Sigmoid colon (tissue), 6 donors: ENCODE measurements at regions not wholly inside any gene's neighbourhood (a gene's known extent, or its start where the extent isn't known, plus 50 kb on each side); places are given as distances from the start of the nearest gene placed in this dataset.
"Not testable (repeated sequence)": the region's sequence is repeated elsewhere in the genome, so short reads cannot be mapped to it uniquely, and the experiment has no call there.

Experiments
- DNase-seq: peaks from one replicate; pipeline ENCODE4 v3.0.0-alpha.2; 2019
- H3K27ac ChIP-seq, 4 donors: fragments of 200-600 bp; sonication (generic); one replicate each; pipeline ENCODE4 v1.5.1; 2016 to 2019; ENCODE audit warnings: mild to moderate bottlenecking in 1 of 4
- H3K27me3 ChIP-seq, 3 donors: fragments of 200-600 bp; sonication (generic); one replicate each; pipeline ENCODE4 v1.5.1; 2019; ENCODE audit warnings: mild to moderate bottlenecking in 1 of 3
- H3K36me3 ChIP-seq, 4 donors: fragments of 200-600 bp; sonication (generic); one replicate each; pipeline ENCODE4 v1.5.1; 2016 to 2019
- H3K4me1 ChIP-seq, 4 donors: fragments of 200-600 bp; sonication (generic); one replicate each; pipeline ENCODE4 v1.5.1; 2017 to 2019
- H3K4me3 ChIP-seq, 4 donors: fragments of 200-600 bp; sonication (generic); one replicate each; pipeline ENCODE4 v1.5.1; 2017 to 2019; ENCODE audit warnings: mild to moderate bottlenecking in 2 of 4, moderate library complexity in 1 of 4
- H3K9me3 ChIP-seq, 4 donors: fragments of 200-600 bp in 3 of 4; sonication (generic) in 3 of 4; one replicate each; pipeline versions ENCODE4 v1.5.1 to v1.6.1; 2013 to 2019
- CTCF ChIP-seq, 4 experiments: fragments of 450-650 bp in 3 of 4; fragments of 200-600 bp in 1 of 4; IDR thresholded peaks; one replicate each; pipeline ENCODE4 v1.5.1; 2016 to 2019; ENCODE audit warnings: antibody characterized with exemption in 4 of 4, mild to moderate bottlenecking in 3 of 4, moderate library complexity in 2 of 4
- EP300 ChIP-seq, 4 donors: sonication (generic); formaldehyde crosslinking; IDR thresholded peaks; one replicate each; pipeline ENCODE4 v1.6.1; 2017; ENCODE audit warnings: antibody characterized with exemption in 4 of 4
- POLR2A ChIP-seq, 2 donors: fragments of 450-650 bp; IDR thresholded peaks; one replicate each; pipeline ENCODE4 v1.6.1; 2016; ENCODE audit warnings: antibody characterized with exemption in 2 of 2, mild to moderate bottlenecking in 2 of 2, moderate library complexity in 2 of 2
- POLR2AphosphoS5 ChIP-seq, 4 donors: sonication (generic); formaldehyde crosslinking; IDR thresholded peaks; one replicate each; pipeline ENCODE4 v1.6.1; 2017; ENCODE audit warnings: antibody characterized with exemption in 4 of 4
- WGBS, 2 donors: extraction: QIAGEN DNeasy Blood & Tissue Kit; methylation state at CpG; one replicate each; pipeline ENCODE4 v1.1.7; 2013; 5-methylcytosine and 5-hydroxymethylcytosine counted together
- intact Hi-C: fragments of 100-400 bp; cut with DNase I; formaldehyde crosslinking; loops from one replicate; pipeline ENCODE4 v1.15.1; 2023
- donor health status: healthy with polysubstance abuse.
- donor health status: healthy.

- no peaks in the 10 kb centered on the region for H3K9me3 ChIP-seq
- no peaks in the 10 kb centered on the region for H3K36me3 ChIP-seq
- intact Hi-C loops, result no loop called here
- H3K27me3 ChIP-seq, result no peaks in the 10 kb centered on the region
- no peak overlapping the region for H3K27ac ChIP-seq
- DNase-seq, result no peak
- no peak for TF ChIP-seq POLR2AphosphoS5 (IDR thresholded peaks at IDR 0.05)
- no peak for TF ChIP-seq POLR2A (IDR thresholded peaks at IDR 0.05)
- no peak for TF ChIP-seq CTCF (IDR thresholded peaks at IDR 0.05)
- TF ChIP-seq EP300 (IDR thresholded peaks at IDR 0.05), result no peak
- H3K4me3 ChIP-seq, result no peak overlapping the region
- no peaks in the 10 kb centered on the region for H3K4me1 ChIP-seq
These were observed 654.1 kb downstream of the MECOM start for GRCh38 chr3:169009453-169009852.

GRCh38 chr3:169008776-169009358, 654.6 kb downstream of the MECOM start:
- Histone ChIP-seq H3K27me3 (no peaks in the 10 kb centered on the region), H3K9me3 (no peaks in the 10 kb centered on the region), H3K27ac (no peak overlapping the region), H3K4me3 (no peak overlapping the region), H3K4me1 (no peaks in the 10 kb centered on the region), H3K36me3 (no peaks in the 10 kb centered on the region)
- WGBS, 2 donors, result 34 to 62% methylated on average over 2 of the region's 2 CpGs
- intact Hi-C loops, result no loop called here
- no peak for DNase-seq
- TF ChIP-seq POLR2AphosphoS5 (IDR thresholded peaks at IDR 0.05) (no peak), EP300 (IDR thresholded peaks at IDR 0.05) (no peak), POLR2A (IDR thresholded peaks at IDR 0.05) (no peak)

DNA sequence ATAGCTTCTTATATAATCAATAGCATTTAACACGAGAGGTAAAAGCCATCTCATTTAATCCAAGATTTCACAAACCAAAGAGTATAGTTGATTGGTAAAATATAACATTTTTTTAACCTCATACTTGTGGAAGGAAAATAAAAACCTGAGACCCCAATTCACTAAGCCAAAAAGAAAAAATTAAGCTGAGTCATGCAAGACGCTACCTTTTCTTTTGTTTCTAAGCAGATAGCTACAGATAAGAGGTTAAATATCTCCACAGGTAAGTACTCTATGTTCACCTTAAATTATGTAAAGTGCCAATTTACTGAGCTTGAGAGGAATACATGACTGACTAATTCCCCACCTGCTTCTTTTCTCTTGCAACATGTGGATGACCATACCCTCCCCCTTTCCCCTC, 656.4 kb downstream of the MECOM start:
- no peak for DNase-seq
- no peak overlapping the region for H3K4me3 ChIP-seq

GRCh38 chr3:169006398-169006797, 657.1 kb downstream of the MECOM start:
- H3K4me1 ChIP-seq, H3K27ac ChIP-seq, H3K36me3 ChIP-seq, intact Hi-C loops, H3K27me3 ChIP-seq, DNase-seq, H3K9me3 ChIP-seq, H3K4me3 ChIP-seq: not testable (repeated sequence)
- 98% methylated on average over 4 to 5 of the region's 5 CpGs for WGBS, 2 donors

More for the DNA sequence above, 656.4 kb downstream of the MECOM start:
- TF ChIP-seq EP300 (IDR thresholded peaks at IDR 0.05), result no peak
- no peak for TF ChIP-seq POLR2AphosphoS5 (IDR thresholded peaks at IDR 0.05)
- no peak for TF ChIP-seq CTCF (IDR thresholded peaks at IDR 0.05)
- TF ChIP-seq POLR2A (IDR thresholded peaks at IDR 0.05), result no peak
- intact Hi-C loops, result no loop called here
- H3K36me3 ChIP-seq, result no peaks in the 10 kb centered on the region
- no peaks in the 10 kb centered on the region for H3K4me1 ChIP-seq
- no peaks in the 10 kb centered on the region for H3K9me3 ChIP-seq
- H3K27me3 ChIP-seq, result no peaks in the 10 kb centered on the region
- H3K27ac ChIP-seq, result no peak overlapping the region
- WGBS, 2 donors, result 85 to 86% methylated on average over 2 of the region's 2 CpGs

DNA sequence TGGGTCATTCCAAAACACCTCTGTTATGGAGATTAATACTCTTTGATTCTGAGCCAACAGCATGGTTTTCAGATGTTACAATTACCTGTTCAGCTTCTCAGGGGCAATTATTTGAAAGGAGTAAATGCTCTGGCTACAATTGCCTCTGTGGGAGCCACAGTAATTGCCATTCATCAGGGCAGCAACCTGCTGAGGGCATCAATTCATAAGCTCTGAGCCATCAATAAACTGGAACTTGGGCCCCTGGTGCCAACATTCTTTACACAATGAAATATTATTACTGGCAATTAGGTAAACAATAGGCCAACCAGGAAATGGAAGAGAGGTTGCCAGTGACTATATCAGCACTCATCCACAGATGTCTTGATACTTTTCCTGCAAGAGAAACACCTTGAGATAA, 660.8 kb downstream of the MECOM start:
- TF ChIP-seq CTCF (IDR thresholded peaks at IDR 0.05) (no peak), POLR2AphosphoS5 (IDR thresholded peaks at IDR 0.05) (no peak), EP300 (IDR thresholded peaks at IDR 0.05) (no peak), POLR2A (IDR thresholded peaks at IDR 0.05) (no peak)
- Histone ChIP-seq H3K4me3 (no peak overlapping the region), H3K27ac (no peak overlapping the region), H3K4me1 (peaks cover 0 to 9% (median 4%) of the 10 kb centered on the region in 4 donors), H3K9me3 (no peaks in the 10 kb centered on the region), H3K27me3 (no peaks in the 10 kb centered on the region), H3K36me3 (no peaks in the 10 kb centered on the region)
- intact Hi-C loops, result no loop called here
- DNase-seq, result no peak

GRCh38 chr3:168998792-168999191, 664.7 kb downstream of the MECOM start:
- no peak overlapping the region for H3K4me3 ChIP-seq
- intact Hi-C loops, result no loop called here

More at GRCh38 chr3:168998792-168999191, 664.7 kb downstream of the MECOM start:
- Histone ChIP-seq H3K9me3 (no peaks in the 10 kb centered on the region), H3K27me3 (no peaks in the 10 kb centered on the region), H3K36me3 (no peaks in the 10 kb centered on the region), H3K4me1 (peaks cover 0 to 9% (median 4%) of the 10 kb centered on the region in 4 donors), H3K27ac (no peak overlapping the region)
- no peak for DNase-seq
- 77 to 86% methylated on average over 3 of the region's 3 CpGs for WGBS, 2 donors
- TF ChIP-seq POLR2AphosphoS5 (IDR thresholded peaks at IDR 0.05), result no peak
- no peak for TF ChIP-seq CTCF (IDR thresholded peaks at IDR 0.05)
- TF ChIP-seq POLR2A (IDR thresholded peaks at IDR 0.05), result no peak
- TF ChIP-seq EP300 (IDR thresholded peaks at IDR 0.05), result no peak
